ENCODE measurements at regions not wholly inside any gene's neighbourhood (a gene's known extent, or its start where the extent isn't known, plus 50 kb on each side); places are given as distances from the start of the nearest gene placed in this dataset.

- TF ChIP-seq SUZ12 (IDR thresholded peaks at IDR 0.05) (no peak), FOXM1 (IDR thresholded peaks at IDR 0.05; ENCODE audit: borderline replicate concordance) (no peak), ELF4 (IDR thresholded peaks at IDR 0.05) (no peak), CTBP1 (IDR thresholded peaks at IDR 0.05; ENCODE audit: borderline replicate concordance) (no peak), SP1 (IDR thresholded peaks at IDR 0.05) (no peak), HDGF (IDR thresholded peaks at IDR 0.05; ENCODE audit: borderline replicate concordance) (no peak), NFRKB (IDR thresholded peaks at IDR 0.05) (no peak), BHLHE40 (IDR thresholded peaks at IDR 0.05; ENCODE audit: borderline replicate concordance) (no peak), TARDBP (IDR thresholded peaks at IDR 0.05) (no peak), ZNF384 (IDR thresholded peaks at IDR 0.05) (no peak), ARNT (IDR thresholded peaks at IDR 0.05) (no peak), FOXA1 (IDR thresholded peaks at IDR 0.05) (no peak), L3MBTL2 (conservative IDR thresholded peaks at IDR 0.05) (no peak)
- TF ChIP-seq, protein P1, sequence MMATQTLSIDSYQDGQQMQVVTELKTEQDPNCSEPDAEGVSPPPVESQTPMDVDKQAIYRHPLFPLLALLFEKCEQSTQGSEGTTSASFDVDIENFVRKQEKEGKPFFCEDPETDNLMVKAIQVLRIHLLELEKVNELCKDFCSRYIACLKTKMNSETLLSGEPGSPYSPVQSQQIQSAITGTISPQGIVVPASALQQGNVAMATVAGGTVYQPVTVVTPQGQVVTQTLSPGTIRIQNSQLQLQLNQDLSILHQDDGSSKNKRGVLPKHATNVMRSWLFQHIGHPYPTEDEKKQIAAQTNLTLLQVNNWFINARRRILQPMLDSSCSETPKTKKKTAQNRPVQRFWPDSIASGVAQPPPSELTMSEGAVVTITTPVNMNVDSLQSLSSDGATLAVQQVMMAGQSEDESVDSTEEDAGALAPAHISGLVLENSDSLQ (IDR thresholded peaks at IDR 0.05) = no peak
Observed at GRCh38 chr2:205880048-205880447, 197.7 kb downstream of the NRP2 start.
